ACC112 (cell line): ENCODE measurements at regions not wholly inside any gene's neighbourhood (a gene's known extent, or its start where the extent isn't known, plus 50 kb on each side); places are given as distances from the start of the nearest gene placed in this dataset.
"Not testable (repeated sequence)": the region's sequence is repeated elsewhere in the genome, so short reads cannot be mapped to it uniquely, and the experiment has no call there.

Source experiments
- H2AFZ ChIP-seq: fragments of 200-600 bp; sonication (generic); one replicate; pipeline ENCODE4 v1.6.0; 2017; ENCODE audit warnings: antibody characterized with exemption, low read length; ENCODE audit not compliant: unreplicated experiment
- H3K27ac ChIP-seq: fragments of 200-600 bp; sonication (generic); 2 replicates; pipeline ENCODE4 v1.5.1; 2014; ENCODE audit warnings: low read depth, mild to moderate bottlenecking, antibody characterized with exemption, low read length, moderate library complexity
- H3K27me3 ChIP-seq: fragments of 200-600 bp; sonication (generic); 2 replicates; pipeline ENCODE4 v1.6.1; 2014; ENCODE audit warnings: mild to moderate bottlenecking, antibody characterized with exemption, low read length, moderate library complexity, mixed read lengths; ENCODE audit not compliant: insufficient read depth
- H3K36me3 ChIP-seq: fragments of 200-600 bp; sonication (generic); 2 replicates; pipeline ENCODE4 v1.6.1; 2016; ENCODE audit warnings: mild to moderate bottlenecking, antibody characterized with exemption, low read length, moderate library complexity, mixed read lengths; ENCODE audit not compliant: insufficient read depth
- H3K4me1 ChIP-seq: fragments of 200-600 bp; sonication (generic); one replicate; pipeline ENCODE4 v1.6.1; 2016; ENCODE audit warnings: low read length, mixed read lengths; ENCODE audit not compliant: insufficient read depth, unreplicated experiment, control insufficient read depth
- H3K4me3 ChIP-seq: fragments of 200-600 bp; sonication (generic); 2 replicates; pipeline ENCODE4 v1.5.1; 2014; ENCODE audit warnings: mild to moderate bottlenecking, low read depth, low read length
- H3K79me2 ChIP-seq: fragments of 200-600 bp; sonication (generic); one replicate; pipeline ENCODE4 v1.6.0; 2016; ENCODE audit warnings: low read length; ENCODE audit not compliant: control insufficient read depth, unreplicated experiment, insufficient read depth

DNA sequence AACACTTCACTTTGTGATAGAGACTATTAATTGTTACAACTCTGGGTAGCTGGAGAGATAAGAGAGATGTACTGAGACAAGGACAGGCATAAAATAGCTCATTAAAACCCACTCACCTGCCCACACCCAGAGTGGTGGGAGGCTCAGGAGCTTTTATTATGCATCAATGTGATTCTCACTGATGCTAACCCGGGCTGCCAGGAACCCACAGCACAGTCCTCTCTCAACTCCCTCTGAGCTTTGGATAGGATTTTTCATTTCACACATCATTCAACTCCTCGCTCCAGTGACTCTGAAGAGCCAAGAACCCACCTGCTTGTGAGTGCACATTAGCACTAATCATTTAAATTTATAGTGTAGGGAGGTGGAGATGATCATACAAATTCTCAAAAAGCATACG, 827.9 kb downstream of the FLRT2 start:
- Histone ChIP-seq H3K27ac (no peak overlapping the region), H3K36me3 (no peaks in the 10 kb centered on the region), H2AFZ (no peak overlapping the region), H3K4me3 (no peak overlapping the region), H3K4me1 (no peaks in the 10 kb centered on the region), H3K79me2 (no peaks in the 10 kb centered on the region), H3K27me3 (no peaks in the 10 kb centered on the region)

DNA sequence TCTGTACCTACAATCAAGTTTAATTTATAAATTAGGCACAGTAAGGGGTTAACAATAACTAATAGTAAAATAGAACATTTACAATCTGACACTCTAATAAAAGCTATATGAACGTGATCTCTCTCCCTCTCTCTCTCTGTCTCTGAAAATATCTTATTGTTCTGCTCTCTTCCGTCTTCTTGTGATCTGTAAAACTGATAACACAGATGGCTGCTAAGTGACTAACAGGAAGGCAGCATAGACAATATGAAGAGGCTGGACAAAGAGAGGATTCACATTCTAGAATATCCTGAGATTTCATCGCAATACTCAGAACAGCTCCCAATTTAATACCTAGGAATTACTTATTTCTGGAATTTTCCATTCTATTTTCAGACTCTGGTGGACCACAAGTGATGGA, 827.2 kb downstream of the FLRT2 start:
- Histone ChIP-seq H3K4me1 (no peaks in the 10 kb centered on the region), H3K4me3 (no peak overlapping the region), H3K36me3 (no peaks in the 10 kb centered on the region), H2AFZ (no peak overlapping the region), H3K27me3 (no peaks in the 10 kb centered on the region), H3K27ac (no peak overlapping the region), H3K79me2 (no peaks in the 10 kb centered on the region)

DNA sequence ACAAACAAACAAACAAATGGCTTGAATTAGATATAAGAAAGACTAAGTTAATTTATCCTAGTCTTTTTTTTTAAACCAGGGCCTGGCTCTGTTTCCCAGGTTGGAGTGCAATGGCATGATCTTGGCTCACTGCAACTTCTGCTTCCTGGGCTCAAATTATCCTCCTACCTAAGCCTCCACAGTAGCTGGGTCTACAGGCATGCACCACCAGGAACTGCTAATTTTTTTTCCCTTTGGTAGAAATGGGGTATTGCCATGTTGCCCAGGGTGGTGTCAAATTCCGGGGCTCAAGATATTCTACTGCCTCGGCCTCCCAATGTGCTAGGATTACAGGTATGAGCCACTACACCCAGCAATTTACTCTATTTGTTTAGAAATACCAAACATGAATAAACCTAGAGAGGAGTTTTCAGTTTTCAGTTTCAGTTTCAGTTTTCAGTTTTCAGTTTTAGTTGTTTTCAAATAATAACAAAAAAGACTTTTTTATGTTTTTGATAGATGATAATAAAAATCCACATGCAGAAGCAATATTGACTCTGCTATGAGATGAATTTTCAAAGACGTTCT, 817.0 kb downstream of the FLRT2 start:
- Histone ChIP-seq H3K36me3 (no peaks in the 10 kb centered on the region), H2AFZ (peak overlapping the region; percentile 41), H3K4me1 (no peaks in the 10 kb centered on the region), H3K27me3 (no peaks in the 10 kb centered on the region), H3K27ac (no peak overlapping the region), H3K4me3 (peak overlapping the region; percentile 16; the same call in 1 of the 2 replicates), H3K79me2 (no peaks in the 10 kb centered on the region)

DNA sequence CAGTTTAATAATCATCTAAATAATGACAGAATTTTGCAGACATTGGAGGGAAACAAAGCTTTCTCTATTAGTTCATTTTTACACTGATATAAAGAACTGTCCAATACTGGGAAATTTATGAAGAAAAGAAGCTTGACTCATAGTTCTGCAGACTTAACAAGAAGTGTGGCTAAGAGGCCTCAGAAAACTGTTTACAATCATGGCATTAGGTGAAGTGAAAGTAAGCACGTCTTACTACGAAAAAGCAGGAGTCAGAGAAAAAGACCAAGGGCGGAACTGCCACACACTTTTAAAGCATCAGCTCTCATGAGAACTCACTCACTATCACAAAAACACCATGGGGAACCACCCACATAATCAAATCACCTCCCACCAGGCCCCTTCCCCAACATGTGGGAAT, 804.4 kb downstream of the FLRT2 start:
- Histone ChIP-seq H3K27me3 (no peaks in the 10 kb centered on the region), H3K36me3 (no peaks in the 10 kb centered on the region), H3K4me3 (no peak overlapping the region), H3K4me1 (no peaks in the 10 kb centered on the region), H2AFZ (no peak overlapping the region), H3K27ac (no peak overlapping the region), H3K79me2 (no peaks in the 10 kb centered on the region)

DNA sequence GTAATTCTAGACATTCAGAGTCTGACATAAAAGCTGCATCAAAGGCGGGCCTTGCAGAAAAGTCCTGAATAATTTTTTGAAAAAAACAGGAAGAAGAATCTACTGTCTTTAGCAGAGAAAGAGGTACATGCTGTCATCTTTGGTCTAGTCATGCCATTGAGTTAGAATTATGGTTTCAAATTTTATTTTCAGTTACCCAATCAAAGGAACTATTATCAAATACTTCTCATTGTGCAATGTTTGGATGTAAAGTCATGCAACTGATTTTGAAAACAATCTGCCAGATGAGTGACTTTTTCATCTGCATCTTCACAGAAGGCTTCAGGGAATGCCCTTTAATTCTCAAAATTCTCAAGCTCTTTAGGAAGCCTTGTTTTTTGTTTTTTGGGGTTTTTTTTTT, 803.5 kb downstream of the FLRT2 start:
- no peak overlapping the region for H3K27ac ChIP-seq
- no peaks in the 10 kb centered on the region for H3K27me3 ChIP-seq
- no peaks in the 10 kb centered on the region for H3K4me1 ChIP-seq
- H3K36me3 ChIP-seq: no peaks in the 10 kb centered on the region
- H3K79me2 ChIP-seq: no peaks in the 10 kb centered on the region
- no peak overlapping the region for H2AFZ ChIP-seq
- H3K4me3 ChIP-seq: no peak overlapping the region

DNA sequence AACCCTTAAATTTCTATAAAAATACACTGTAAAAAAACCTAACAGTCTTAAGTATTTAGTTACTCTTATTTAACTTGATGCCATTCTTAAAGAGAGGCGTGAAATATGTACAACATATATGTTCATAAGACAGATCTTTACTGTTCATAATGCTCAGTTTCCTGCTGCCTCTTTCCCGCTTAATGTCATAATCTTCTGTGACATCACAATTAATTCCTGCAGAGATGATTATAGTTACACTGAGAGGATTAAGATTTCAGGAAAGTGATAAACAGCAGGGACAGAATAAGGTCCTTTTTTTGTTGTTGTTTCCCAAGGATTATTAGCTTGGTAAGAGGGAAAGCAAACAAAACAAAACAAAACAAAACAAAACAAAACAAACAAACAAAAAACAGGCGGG, 801.4 kb downstream of the FLRT2 start:
- H3K4me1 ChIP-seq: no peaks in the 10 kb centered on the region
- no peaks in the 10 kb centered on the region for H3K79me2 ChIP-seq
- H3K36me3 ChIP-seq: no peaks in the 10 kb centered on the region
- H3K27me3 ChIP-seq: no peaks in the 10 kb centered on the region
- no peak overlapping the region for H2AFZ ChIP-seq
- no peak overlapping the region for H3K27ac ChIP-seq
- no peak overlapping the region for H3K4me3 ChIP-seq

DNA sequence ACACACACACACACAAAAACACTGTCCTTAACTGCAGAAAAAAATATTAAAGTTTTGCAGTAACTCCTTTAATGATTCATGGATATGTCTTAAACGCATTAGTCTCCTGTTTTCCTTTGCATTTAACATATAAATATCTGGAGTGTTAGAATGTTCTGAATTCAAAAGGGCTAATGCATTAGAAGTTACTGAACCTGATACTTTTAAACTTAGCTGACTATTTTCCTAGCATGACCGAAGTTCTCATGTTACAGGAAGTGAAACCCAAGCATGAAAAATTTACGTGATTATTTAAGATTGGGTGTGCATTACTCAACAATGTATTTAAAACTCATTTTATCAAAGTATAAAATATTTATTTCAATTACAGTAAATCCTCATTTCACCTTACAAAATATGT, 791.2 kb downstream of the FLRT2 start:
- H3K27me3 ChIP-seq: no peaks in the 10 kb centered on the region
- no peaks in the 10 kb centered on the region for H3K4me1 ChIP-seq
- no peaks in the 10 kb centered on the region for H3K79me2 ChIP-seq
- no peaks in the 10 kb centered on the region for H3K36me3 ChIP-seq
- no peak overlapping the region for H3K4me3 ChIP-seq
- H3K27ac ChIP-seq: no peak overlapping the region
- H2AFZ ChIP-seq: no peak overlapping the region

DNA sequence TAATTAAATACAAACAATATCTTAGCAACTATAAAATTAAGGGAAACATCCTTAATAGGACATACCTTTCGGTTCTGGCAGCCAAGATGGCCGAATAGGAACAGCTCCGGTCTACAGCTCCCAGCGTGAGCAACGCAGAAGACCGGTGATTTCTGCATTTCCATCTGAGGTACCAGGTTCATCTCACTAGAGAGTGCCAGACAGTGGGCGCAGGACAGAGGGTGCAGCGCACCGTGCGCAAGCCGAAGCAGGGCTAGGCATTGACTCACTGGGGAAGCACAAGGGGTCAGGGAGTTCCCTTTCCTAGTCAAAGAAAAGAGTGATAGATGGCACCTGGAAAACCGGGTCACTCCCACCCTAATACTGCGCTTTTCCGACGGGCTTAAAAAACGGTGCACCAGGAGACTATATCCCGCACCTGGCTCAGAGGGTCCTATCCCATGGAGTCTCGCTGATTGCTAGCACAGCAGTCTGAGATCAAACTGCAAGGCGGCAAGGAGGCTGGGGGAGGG, 782.3 kb downstream of the FLRT2 start:
- not testable (repeated sequence) for H3K36me3 ChIP-seq, H3K27me3 ChIP-seq, H3K4me3 ChIP-seq, H2AFZ ChIP-seq, H3K79me2 ChIP-seq, H3K4me1 ChIP-seq, H3K27ac ChIP-seq

DNA sequence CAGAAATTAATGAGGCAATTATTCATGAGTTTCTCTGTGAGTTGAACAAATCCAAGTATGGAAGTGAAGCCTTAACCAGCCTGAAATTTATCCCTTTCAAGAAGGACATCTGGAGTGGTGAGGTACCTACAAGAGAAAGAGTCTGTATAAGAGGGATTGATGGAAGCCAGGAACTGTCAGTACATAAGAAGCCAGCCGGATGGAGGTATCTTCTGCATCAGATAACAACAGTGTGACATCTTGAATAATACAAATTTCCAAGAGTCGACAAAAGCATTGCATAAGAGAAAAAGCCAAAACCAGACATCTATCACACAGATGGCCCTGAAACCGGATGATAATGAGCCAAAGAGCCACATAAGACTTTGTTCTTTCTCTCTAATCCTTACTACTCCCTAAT, 781.2 kb downstream of the FLRT2 start:
- H2AFZ ChIP-seq: no peak overlapping the region
- no peak overlapping the region for H3K4me3 ChIP-seq
- H3K36me3 ChIP-seq: no peaks in the 10 kb centered on the region
- H3K79me2 ChIP-seq: no peaks in the 10 kb centered on the region
- no peak overlapping the region for H3K27ac ChIP-seq
- no peaks in the 10 kb centered on the region for H3K27me3 ChIP-seq
- H3K4me1 ChIP-seq: no peaks in the 10 kb centered on the region

DNA sequence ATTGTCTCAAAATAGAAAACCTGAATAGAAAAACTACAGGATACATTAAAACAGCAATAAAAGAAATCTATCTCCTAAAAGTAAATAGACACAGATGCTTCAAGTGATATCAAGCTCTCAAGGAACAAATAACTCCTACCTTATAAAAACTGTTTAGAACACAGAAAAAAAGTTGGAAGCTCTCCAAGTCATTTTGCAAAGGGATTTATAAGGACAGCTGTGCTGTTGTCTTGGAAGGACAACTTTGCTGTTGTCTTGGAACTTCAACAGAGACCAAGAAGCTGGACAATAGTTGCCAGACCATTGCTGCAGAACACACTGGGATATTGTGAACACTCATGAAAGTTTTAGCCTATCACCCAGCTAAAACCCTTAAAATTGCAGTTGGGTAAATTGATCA, 780.7 kb downstream of the FLRT2 start:
- Histone ChIP-seq H3K27ac (no peak overlapping the region), H3K79me2 (no peaks in the 10 kb centered on the region), H3K4me3 (no peak overlapping the region), H3K36me3 (no peaks in the 10 kb centered on the region), H3K4me1 (no peaks in the 10 kb centered on the region), H3K27me3 (no peaks in the 10 kb centered on the region), H2AFZ (no peak overlapping the region)

DNA sequence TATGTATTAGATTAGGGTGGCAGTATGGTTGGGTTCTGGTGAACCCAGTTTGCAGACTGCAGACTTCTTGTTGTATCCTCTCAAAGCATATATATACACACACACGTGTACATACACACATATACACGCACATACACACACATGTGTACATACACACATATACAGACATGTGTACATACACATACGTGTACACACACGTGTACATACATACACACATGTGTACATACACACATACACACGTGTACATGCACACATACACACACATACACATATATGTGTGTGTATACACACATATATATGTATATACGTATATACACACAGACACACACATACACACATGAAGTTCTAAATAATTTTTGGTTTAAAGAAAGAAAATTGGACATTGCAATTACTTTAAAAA, 780.2 kb downstream of the FLRT2 start:
- Histone ChIP-seq H3K4me1 (no peaks in the 10 kb centered on the region), H2AFZ (no peak overlapping the region), H3K4me3 (no peak overlapping the region), H3K27me3 (no peaks in the 10 kb centered on the region), H3K36me3 (no peaks in the 10 kb centered on the region), H3K27ac (no peak overlapping the region), H3K79me2 (no peaks in the 10 kb centered on the region)
